Transverse colon (tissue), 4 donors: ENCODE measurements at regions not wholly inside any gene's neighbourhood (a gene's known extent, or its start where the extent isn't known, plus 50 kb on each side); places are given as distances from the start of the nearest gene placed in this dataset.

Experiments used
- DNase-seq: peaks from one replicate; pipeline ENCODE4 v3.0.0-alpha.2; 2019
- H3K27ac ChIP-seq, 4 donors: fragments of 200-600 bp; sonication (generic); 2 replicates each; pipeline ENCODE4 v1.5.1; 2016 to 2018; ENCODE audit warnings: inconsistent platforms in 4 of 4
- H3K27me3 ChIP-seq: fragments of 200-600 bp; sonication (generic); 2 replicates; pipeline ENCODE4 v1.5.1; 2017; ENCODE audit warnings: inconsistent platforms
- H3K36me3 ChIP-seq, 4 donors: fragments of 200-600 bp; sonication (generic); 2 replicates each; pipeline ENCODE4 v1.5.1; 2017 to 2019; ENCODE audit warnings: inconsistent platforms in 4 of 4
- H3K4me1 ChIP-seq, 4 donors: fragments of 200-600 bp; sonication (generic); 2 replicates each; pipeline ENCODE4 v1.5.1; 2017 to 2020; ENCODE audit warnings: inconsistent platforms in 4 of 4
- H3K4me3 ChIP-seq, 4 donors: fragments of 200-600 bp; sonication (generic); 1 replicate in 1 of 4; 2 replicates in 3 of 4; pipeline versions ENCODE4 v1.5.1 to v1.6.1; 2017 to 2019; ENCODE audit warnings: inconsistent platforms in 4 of 4
- H3K9me3 ChIP-seq, 2 donors: fragments of 200-600 bp; sonication (generic); 2 replicates each; pipeline ENCODE4 v1.5.1; 2017 to 2019; ENCODE audit warnings: inconsistent platforms in 2 of 2
- CTCF ChIP-seq, 5 experiments: fragments of 200-600 bp in 3 of 5; fragments of 450-650 bp in 2 of 5; sonication (generic) in 3 of 5; IDR thresholded peaks; 1 replicate in 2 of 5; 2 replicates in 3 of 5; pipeline ENCODE4 v1.5.1; 2016 to 2017; ENCODE audit warnings: antibody characterized with exemption in 5 of 5, inconsistent platforms in 3 of 5, mild to moderate bottlenecking in 2 of 5, moderate library complexity in 1 of 5
- EP300 ChIP-seq: sonication (generic); formaldehyde crosslinking; IDR thresholded peaks from one replicate; pipeline ENCODE4 v1.6.1; 2017; ENCODE audit warnings: antibody characterized with exemption, low read depth
- POLR2A ChIP-seq: fragments of 450-650 bp; IDR thresholded peaks from one replicate; pipeline ENCODE4 v1.6.1; 2016; ENCODE audit warnings: antibody characterized with exemption, mild to moderate bottlenecking, moderate library complexity
- POLR2AphosphoS5 ChIP-seq, 3 donors: sonication (generic); formaldehyde crosslinking; IDR thresholded peaks; one replicate each; pipeline ENCODE4 v1.6.1; 2016; ENCODE audit warnings: antibody characterized with exemption in 3 of 3
- WGBS, 2 donors: methylation state at CpG; one replicate each; pipeline ENCODE4 v1.1.5; 2018; ENCODE audit warnings: low coverage in 1 of 2; 5-methylcytosine and 5-hydroxymethylcytosine counted together
- in situ Hi-C, 4 donors: fragments of 200-750 bp; cut with MboI; loops; one replicate each; pipeline versions ENCODE4 v1.15.0 to v1.15.1; 2017; ENCODE audit warnings: low sequenced_read_pairs in 3 of 4, low pct_ligation_motif_present in 1 of 4, low pct_unique_long_range_greater_than_20kb in 1 of 4
- intact Hi-C: fragments of 100-400 bp; cut with DNase I; formaldehyde crosslinking; loops from one replicate; pipeline ENCODE4 v1.15.1; 2023; ENCODE audit warnings: low total_unique reads

- Histone ChIP-seq H3K36me3 (no peaks in the 10 kb centered on the region), H3K4me3 (no peak overlapping the region), H3K9me3 (peaks cover 0 to 3% of the 10 kb centered on the region in 2 donors), H3K27ac (no peak overlapping the region), H3K4me1 (no peaks in the 10 kb centered on the region), H3K27me3 (peaks cover 18% of the 10 kb centered on the region)
- intact Hi-C loops (no loop called here), in situ Hi-C loops (loop anchor here in 1 of 4 donors (10.0 kb wide), 1 partner anchor 51 kb away; no protein-coding TSS in a partner anchor)
- DNase-seq = no peak
- TF ChIP-seq POLR2AphosphoS5 (IDR thresholded peaks at IDR 0.05) (no peak), POLR2A (no peak), EP300 (no peak), CTCF (IDR thresholded peaks at IDR 0.05) (no peak)
Observed at GRCh38 chr11:33594188-33594587, 106.4 kb downstream of the C11orf91 start.

- H3K4me1 ChIP-seq = no peaks in the 10 kb centered on the region
- H3K36me3 ChIP-seq = no peaks in the 10 kb centered on the region
- WGBS, 2 donors = 63 to 75% methylated on average over 4 of the region's 4 CpGs
- TF ChIP-seq EP300 (no peak), POLR2A (no peak), POLR2AphosphoS5 (IDR thresholded peaks at IDR 0.05) (no peak), CTCF (IDR thresholded peaks at IDR 0.05) (no peak)
- H3K9me3 ChIP-seq = peaks cover 0 to 3% of the 10 kb centered on the region in 2 donors
- H3K4me3 ChIP-seq = no peak overlapping the region
- no peak for DNase-seq
- in situ Hi-C loops = loop anchor here in 1 of 4 donors (10.0 kb wide), 1 partner anchor 54 kb away; no protein-coding TSS in a partner anchor
- no peaks in the 10 kb centered on the region for H3K27me3 ChIP-seq
- no peak overlapping the region for H3K27ac ChIP-seq
- intact Hi-C loops = no loop called here
Observed at GRCh38 chr11:33590441-33590840, 110.2 kb downstream of the C11orf91 start.

GRCh38 chr11:33588056-33588455 is 112.6 kb downstream of the C11orf91 start:
- Histone ChIP-seq H3K36me3 (no peaks in the 10 kb centered on the region), H3K9me3 (no peaks in the 10 kb centered on the region), H3K27ac (no peak overlapping the region), H3K4me3 (no peak overlapping the region), H3K27me3 (no peaks in the 10 kb centered on the region), H3K4me1 (no peaks in the 10 kb centered on the region)
- WGBS, 2 donors = 70 to 78% methylated on average over 2 to 4 of the region's 4 CpGs
- in situ Hi-C loops = no loop called here
- intact Hi-C loops = no loop called here
- DNase-seq = no peak
- TF ChIP-seq EP300 = no peak
- no peak for TF ChIP-seq POLR2A
- TF ChIP-seq CTCF (IDR thresholded peaks at IDR 0.05) = no peak
- no peak for TF ChIP-seq POLR2AphosphoS5 (IDR thresholded peaks at IDR 0.05)

- no peak for DNase-seq
- in situ Hi-C loops (no loop called here), intact Hi-C loops (no loop called here)
- H3K9me3 ChIP-seq = no peaks in the 10 kb centered on the region
- TF ChIP-seq POLR2A (no peak), POLR2AphosphoS5 (IDR thresholded peaks at IDR 0.05) (no peak), CTCF (IDR thresholded peaks at IDR 0.05) (no peak), EP300 (no peak)
- H3K4me3 ChIP-seq = no peak overlapping the region
- H3K4me1 ChIP-seq = no peaks in the 10 kb centered on the region
- H3K36me3 ChIP-seq = no peaks in the 10 kb centered on the region
- H3K27ac ChIP-seq = no peak overlapping the region
- no peaks in the 10 kb centered on the region for H3K27me3 ChIP-seq
- 66 to 85% methylated on average over 3 to 6 of the region's 6 CpGs for WGBS, 2 donors
Observed at GRCh38 chr11:33585586-33586209, 114.9 kb downstream of the C11orf91 start.
